GM21360 (cell line): ENCODE measurements at regions not wholly inside any gene's neighbourhood (a gene's known extent, or its start where the extent isn't known, plus 50 kb on each side); places are given as distances from the start of the nearest gene placed in this dataset.

Source experiments
- ATAC-seq: cut with Tn5 transposase; IDR thresholded peaks from one replicate; pipeline ENCODE4 v1.9.1; 2021; ENCODE audit warnings: mild to moderate bottlenecking, moderate library complexity; ENCODE audit not compliant: unreplicated experiment

DNA sequence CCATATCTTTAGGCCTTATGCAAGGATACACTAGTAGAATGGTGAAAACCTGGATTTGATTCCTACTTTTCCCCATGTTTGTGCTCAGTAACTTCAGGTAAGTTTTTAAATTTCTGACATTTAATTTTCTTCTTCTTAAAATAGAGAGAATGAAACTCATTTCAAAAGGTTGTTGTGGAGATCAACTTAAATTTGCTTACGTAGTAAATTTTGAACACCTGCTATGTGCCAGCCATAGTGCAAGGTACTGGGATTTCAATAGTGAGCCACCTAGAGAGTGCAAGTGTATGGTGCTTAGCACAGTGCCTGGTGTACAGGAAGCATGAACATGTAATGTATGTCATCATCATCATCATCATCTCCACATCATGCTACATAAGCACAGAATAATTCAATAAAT, 73.6 kb upstream of the SMIM36 start:
- ATAC-seq: no peak

DNA sequence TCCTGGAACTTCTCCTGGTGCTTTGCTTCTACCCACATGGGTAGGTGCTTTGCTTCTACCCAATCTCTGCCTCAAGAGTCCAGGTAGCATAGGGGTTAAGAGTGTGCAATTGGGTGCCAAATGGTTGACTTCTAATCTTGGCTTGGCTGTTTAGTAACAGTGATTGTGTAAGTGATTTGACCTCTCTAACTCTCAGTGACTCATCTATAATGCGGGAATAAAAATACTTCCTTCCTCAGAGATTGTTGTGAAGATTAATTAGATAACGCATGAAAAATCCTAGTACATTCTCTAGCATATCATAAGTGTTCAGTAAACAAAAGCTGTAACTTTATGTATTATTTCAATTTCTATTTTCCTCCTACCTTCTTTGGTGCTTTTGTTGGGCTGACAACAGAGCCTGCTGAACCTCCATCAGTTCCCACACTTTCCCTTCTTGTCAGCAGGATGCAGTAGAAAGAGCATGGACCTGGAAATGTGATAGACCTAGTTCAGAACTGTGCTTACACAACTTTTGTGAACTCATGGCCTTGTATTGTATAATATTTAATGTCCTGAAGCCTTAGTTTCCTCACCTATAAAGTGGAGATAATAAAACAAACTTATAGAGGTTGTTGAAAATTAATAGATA, 72.9 kb upstream of the SMIM36 start:
- no peak for ATAC-seq

DNA sequence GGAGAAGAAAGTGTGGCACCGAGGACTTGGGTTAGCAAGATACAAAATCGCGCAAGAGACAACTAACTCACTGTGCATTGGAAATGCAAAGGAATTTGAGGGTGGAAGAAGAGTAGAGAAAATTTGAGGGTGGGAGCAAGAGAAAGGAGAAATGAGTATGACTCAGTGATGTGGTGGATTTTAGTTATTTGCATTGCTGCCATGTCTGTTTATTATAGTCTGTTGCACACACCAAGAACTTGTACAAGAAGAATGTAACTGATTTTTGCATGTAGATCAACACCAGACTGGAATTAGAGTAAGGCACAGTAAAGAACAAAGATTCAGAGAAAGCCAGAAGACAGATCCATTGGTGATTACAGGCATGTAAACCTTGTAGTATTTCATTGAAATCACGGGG, 71.6 kb upstream of the SMIM36 start:
- ATAC-seq: no peak

DNA sequence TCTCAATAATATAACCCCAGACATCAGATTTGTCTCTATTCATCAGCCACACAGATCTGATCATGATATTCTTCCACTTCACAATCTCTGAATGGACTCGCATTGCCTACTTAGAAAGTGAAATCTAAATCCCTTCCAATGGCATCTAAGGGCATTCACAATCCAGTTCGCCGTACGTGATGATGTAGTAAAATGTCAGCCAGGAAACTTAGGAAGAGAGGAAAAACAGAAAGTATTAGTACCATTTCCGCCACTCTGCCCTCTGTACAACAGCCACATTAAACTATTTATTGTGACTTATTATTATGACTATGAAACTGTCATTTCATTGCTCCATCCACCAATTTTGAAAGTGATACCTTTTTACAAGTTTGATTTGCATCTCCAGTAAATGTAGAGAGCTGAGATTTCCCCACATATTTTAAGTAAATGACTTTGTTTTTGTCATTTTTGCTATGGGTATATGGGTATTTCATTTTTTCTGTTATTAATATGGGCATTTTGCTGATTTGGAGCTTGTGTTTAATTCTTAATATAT, 69.4 kb upstream of the SMIM36 start:
- peak; percentile 55 for ATAC-seq

DNA sequence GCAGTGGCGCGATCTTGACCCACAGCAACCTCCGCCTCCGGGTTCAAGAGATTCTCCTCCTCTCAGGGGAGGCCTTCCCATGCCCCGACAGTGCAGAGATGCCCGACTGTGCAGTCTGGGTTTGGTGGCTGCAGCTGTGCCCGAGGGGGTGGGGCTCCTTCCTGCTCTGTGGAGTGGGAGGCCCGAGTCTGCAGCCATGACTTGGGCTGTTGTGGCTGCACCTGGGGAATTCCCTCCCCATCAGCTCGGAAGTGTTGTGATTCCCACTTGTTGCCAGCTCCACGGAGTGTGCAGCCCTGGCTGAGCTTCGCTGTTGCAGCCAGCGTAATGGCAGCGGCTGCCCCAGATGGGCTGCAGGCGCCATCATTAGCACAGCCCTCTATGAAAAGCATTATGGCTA, 66.4 kb upstream of the SMIM36 start:
- ATAC-seq: no peak

DNA sequence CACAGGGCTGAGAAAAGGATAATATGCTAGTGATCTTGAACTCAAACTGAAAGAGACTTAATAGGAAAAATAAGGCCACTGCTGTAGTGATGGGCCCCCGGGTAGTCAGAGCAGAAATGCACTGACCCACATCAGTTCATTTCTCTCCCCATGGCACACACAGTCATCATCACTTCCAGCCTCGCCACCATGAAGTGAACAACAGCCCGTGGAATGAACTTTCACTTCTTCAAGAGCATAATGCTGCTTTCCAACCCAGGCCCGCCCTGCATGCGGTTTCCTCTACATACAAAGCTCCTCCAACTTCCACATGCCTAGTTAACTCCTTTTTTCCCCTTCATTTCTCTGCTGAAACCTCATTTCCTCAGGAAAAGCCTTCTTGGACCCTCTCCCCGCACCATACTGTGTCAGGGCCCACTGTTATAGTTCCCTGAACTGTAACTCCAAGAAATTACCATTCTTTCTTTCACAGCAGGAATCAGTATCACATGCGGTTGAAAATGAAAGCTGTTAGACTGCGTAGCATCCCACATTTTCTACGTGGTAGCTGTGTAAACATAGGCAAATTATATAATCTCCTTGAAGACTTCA, 65.8 kb upstream of the SMIM36 start:
- peak; percentile 68 for ATAC-seq

DNA sequence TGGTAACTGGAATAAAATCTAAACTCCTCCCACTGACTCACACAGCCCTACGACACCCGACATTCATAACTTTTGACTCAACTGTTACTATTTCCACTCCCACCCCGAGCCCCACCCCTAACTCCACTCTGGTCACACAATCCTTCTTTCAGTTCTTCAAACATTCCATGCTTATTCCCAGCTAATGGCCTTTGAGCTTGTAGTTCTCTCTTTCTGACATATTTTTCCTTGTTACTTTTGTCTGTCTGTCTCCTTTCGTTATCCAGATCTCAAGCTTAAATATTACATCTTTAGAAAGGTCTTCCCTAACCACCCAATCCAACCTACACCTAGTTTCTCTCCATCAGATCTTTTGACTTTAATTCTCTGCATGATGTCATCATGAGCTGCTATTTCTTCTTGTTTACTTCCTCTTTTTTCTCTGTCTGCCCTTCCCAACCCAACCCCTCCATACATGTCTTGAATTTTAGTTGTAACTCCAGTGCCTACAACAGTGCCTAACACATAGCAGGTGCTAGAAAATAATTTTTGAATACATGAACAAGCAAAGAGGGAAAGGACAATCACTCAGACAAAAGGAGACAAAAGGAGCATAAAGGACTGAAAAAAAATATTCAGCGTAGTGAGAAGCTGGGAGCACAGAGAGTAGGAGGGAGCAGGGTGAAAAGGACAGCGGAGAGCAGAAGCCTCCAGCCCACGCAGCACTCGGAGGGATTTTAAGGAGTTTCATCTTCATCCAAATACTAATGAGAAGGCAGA, 65.2 kb upstream of the SMIM36 start:
- peak; percentile 18 for ATAC-seq

DNA sequence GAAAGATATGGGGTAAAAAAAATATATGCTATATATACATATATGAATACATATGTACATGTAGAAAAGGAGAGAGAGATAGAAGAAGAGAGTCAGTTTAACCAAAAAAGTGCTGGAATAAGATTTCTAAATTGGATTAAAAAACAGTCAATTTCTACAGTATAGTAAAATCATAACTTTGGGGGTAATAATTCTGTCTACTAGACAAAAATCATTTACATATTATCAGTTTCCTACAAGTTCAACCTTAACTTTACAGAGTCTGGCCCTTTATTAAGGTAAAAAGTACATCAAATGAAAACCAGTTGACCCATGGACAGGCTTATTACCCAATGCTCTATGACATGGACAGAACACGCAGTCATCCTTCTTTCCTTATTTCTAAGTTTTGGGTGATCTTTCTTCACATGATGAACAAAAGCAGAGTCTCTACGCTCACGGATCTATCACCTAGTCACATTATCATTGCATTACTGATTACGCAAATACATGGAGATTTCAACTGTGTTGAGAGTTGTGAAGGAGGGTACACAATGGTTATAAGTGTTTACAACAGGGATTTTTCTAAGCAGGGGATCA, 63.9 kb upstream of the SMIM36 start:
- no peak for ATAC-seq

DNA sequence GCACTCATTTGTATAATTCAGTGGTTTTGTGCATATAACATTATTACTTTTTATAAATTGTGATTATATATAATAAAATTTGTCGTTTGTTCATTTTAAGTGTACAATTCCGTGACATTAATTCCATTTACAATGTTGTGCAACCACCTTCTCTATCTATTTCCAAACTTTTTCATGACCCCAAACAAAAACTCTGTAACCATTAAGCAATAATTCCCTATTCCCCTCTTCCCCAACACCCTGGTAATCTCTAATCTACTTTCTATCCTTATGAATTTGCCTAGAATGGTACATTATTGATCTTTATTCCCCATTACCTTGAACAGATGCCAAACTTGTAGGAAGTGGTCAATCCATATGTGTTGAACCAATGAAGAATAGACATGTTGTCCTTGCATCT, 61.3 kb upstream of the SMIM36 start:
- no peak for ATAC-seq

DNA sequence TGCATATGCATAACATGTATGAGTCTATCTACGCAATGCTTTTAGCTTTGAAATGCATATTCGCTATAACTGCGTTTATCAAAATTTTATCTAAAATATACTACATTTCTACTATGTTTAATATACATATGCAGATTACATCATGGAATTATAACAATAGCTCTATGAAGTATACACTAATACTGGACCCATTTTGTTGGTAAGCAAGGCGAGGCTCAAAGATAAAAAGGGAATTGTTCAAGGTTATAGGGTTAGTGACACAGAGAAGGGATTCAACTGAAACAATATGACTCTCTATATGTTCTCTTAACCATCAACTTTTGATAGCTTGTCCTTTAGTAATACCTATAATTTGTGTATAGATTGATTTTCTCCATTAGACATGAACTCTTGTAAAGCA, 60.9 kb upstream of the SMIM36 start:
- ATAC-seq: no peak

DNA sequence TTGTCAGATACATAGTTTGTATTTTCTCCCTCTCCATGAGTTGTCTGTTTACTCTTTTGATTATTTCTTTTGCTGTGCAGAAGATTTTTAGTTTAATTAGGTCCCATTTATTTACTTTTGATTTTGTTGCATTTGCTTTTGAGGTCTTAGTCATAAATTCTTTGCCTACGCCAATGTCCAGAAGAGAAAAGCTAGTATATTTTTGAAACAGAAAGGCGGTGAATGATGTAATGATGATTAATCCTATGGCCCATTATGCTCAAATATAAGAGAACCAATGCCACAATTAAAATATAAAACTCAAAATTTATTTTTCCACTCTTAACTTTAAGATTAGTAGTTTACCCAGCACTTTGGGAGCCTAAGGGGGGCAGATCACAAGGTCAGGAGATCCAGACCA, 59.8 kb upstream of the SMIM36 start:
- no peak for ATAC-seq

DNA sequence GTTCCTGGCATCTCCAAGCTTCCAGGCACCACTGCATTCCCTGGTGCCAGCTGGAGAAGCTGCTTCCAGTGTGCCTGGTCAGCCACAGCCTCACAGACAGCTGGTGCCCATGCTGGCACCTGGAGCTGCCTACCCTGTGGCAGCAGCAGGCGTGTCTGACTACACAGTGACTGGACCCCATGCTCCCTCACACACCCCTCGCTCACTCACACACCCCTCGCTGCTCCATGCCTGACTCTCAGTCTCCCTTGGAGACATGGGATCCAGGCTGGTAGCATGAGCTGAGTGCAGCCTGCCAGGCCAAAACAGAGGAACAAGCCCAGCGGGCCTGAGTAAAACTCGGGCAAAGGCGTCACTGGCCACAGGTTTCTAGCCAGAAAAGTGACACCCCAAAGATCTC, 59.1 kb upstream of the SMIM36 start:
- ATAC-seq: no peak

DNA sequence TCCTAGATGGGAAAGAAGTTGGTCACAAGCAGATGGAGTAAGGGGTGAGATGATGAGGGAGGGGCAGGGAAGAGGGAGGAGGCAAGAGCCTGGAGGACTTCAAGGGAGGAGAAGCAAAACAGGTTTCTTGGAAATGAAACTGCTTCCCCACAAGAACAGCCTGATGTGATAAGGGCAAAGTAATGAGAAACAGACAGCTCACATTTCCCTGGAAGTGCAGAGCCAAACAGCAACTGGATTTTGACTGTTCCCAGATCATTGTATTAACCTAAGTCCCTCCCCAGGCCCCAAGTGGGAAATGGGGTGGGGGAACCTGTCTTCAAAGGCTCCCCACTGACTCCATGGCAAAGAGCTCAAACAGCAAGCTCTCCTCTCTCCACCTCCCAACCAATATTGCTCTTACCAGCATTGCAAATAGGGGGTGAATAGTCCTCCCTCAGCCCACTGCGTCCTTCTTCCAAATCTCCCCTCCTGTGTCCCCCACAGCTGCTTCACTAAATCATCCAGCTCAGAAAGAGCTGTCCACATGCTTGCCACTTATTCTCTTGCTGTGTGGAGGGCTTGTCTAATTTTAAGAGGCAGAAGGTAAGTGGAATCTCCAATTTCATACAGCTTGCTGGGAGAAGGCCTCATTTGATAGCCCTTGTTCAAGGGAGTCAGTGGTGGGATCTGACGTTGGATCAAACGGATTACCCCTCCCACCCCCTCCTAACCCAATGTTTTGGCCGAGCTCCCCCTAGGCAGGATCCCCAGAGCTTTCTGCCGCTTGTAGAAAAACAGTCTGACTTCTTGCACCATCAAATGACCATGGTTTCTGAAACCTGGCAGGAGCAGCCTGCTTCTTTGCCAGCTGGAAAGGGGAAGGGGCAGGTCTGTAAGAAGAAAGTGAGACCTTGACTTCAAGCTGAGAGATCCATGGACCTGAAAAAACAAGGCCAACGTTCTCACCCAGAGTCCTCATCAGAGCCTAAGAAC, 56.3 kb upstream of the SMIM36 start:
- ATAC-seq: no peak

DNA sequence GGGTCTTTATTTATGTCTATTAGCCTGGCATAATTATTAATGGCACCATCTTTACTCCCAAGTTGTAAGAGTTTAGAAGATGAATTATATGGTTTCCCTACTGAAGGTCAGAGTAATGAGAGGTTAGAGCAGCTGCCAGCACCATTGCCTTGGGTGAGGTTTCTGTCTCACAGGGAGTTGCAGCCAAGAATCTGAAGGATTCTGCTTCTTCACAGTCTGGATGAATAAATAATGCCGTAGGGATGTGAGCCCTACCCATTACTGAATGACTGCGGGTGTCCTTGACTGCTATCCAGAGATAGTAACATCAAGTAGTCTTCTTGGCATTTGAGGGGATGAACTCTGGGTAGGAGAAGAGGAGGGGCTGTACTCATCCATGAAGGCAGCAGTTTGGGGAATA, 52.8 kb upstream of the SMIM36 start:
- no peak for ATAC-seq

DNA sequence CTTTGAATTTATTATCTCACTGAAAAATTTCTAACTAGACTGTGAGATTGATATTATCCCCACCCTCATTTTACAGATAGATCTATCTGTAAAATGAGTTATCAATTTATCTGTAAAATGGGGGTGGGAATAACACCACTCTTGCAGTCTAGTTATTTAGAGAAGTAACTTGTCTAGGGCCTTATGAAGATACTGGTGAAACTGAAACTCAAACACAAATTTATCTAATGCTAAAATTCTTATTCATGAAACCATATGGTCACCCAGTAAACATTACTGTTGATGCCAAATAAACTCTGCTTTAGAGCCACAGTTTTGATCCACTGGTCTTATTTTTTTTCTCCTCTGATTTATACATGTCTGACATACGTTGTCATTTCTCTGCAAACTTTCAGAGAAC, 52.1 kb upstream of the SMIM36 start:
- ATAC-seq: no peak

DNA sequence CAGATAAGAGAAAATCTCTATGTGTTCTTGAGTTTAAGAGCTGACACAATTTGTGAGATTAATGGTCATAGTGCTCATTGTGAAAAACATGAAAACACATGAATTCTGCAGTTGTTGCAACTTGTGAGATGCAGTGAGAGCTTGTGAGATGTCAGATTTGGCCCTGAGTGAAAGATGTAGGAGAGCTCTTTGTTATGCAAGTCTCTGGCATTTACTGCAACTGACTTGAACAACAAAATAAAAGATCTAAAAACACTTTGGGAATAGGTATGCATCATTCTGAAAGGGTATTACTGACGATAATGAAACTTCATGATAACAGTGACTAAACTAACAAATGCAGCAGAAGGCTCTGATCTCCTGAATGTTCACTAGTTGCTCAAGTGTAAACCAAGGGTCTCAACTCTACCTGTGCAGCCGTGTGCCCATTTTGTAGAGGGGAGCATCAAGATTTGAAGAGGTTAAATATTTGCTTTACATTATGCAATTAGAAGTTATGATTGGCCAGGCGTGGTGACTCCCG, 50.8 kb upstream of the SMIM36 start:
- ATAC-seq: no peak

DNA sequence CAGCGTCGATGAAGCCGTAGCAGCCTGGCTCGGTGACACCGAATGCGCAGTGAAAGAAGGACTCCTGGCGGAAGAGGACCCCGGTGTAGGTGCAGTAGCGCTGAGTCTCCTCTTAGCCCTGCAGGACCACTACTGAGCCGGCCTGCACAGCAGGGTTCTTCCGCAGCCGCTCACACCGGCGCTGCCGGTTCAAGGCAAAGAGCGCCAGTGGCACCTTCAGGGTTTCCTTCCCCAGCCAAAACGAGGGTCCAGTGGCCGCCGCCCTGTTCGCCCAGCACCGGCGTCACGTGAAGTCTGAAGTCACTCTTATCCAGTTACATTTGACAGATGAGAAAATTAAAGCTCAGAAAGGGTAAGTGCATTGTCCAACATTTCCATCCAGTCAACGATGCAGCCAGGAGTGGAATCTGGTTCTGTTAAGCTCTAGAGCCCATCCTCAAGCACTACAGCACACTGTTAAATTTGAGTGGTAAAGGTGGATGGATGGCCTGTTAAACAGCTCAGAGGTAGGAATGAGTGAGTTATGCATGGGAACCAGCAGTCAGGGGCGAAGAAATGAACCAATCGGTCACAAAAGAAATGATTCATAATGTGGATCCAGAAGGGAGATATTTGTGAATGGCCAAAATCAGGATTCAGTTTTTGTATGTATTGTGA, 50.2 kb upstream of the SMIM36 start:
- no peak for ATAC-seq
